PFSK-1 (cell line): ENCODE measurements at regions not wholly inside any gene's neighbourhood (a gene's known extent, or its start where the extent isn't known, plus 50 kb on each side); places are given as distances from the start of the nearest gene placed in this dataset.

Experiments used
- FOXP2 ChIP-seq: optimal IDR thresholded peaks from 2 replicates; pipeline ENCODE3; 2011; ENCODE audit warnings: borderline replicate concordance, control low read depth, inconsistent platforms; ENCODE audit not compliant: insufficient read depth; ENCODE audit errors: extremely low read length, extremely low read depth
- POLR2AphosphoS5 ChIP-seq: IDR thresholded peaks from 2 replicates; pipeline ENCODE4 v1.6.1; 2012; ENCODE audit warnings: low read depth, mild to moderate bottlenecking, control low read depth, low read length, moderate library complexity
- SIN3A ChIP-seq: IDR thresholded peaks from 2 replicates; pipeline ENCODE4 v1.6.1; 2012; ENCODE audit warnings: mild to moderate bottlenecking, low read length, moderate library complexity, borderline replicate concordance; ENCODE audit not compliant: insufficient read depth
- TAF1 ChIP-seq: IDR thresholded peaks from 2 replicates; pipeline ENCODE4 v1.6.1; 2012; ENCODE audit warnings: low read length, control low read depth, borderline replicate concordance; ENCODE audit not compliant: insufficient read depth
- TF ChIP-seq, protein P1 (sequence below), 2 experiments: IDR thresholded peaks; 2 replicates each; pipeline versions ENCODE4 v1.6.1 to v1.8.0; 2011 to 2012; ENCODE audit warnings: low read depth in 2 of 2, low read length in 2 of 2, control low read depth in 1 of 2, inconsistent platforms in 1 of 2, mild to moderate bottlenecking in 1 of 2, moderate library complexity in 1 of 2; ENCODE audit not compliant: insufficient read depth in 1 of 2

- TF ChIP-seq FOXP2 (no peak), SIN3A (no peak), TAF1 (no peak), POLR2AphosphoS5 (no peak)
- TF ChIP-seq, protein P1, sequence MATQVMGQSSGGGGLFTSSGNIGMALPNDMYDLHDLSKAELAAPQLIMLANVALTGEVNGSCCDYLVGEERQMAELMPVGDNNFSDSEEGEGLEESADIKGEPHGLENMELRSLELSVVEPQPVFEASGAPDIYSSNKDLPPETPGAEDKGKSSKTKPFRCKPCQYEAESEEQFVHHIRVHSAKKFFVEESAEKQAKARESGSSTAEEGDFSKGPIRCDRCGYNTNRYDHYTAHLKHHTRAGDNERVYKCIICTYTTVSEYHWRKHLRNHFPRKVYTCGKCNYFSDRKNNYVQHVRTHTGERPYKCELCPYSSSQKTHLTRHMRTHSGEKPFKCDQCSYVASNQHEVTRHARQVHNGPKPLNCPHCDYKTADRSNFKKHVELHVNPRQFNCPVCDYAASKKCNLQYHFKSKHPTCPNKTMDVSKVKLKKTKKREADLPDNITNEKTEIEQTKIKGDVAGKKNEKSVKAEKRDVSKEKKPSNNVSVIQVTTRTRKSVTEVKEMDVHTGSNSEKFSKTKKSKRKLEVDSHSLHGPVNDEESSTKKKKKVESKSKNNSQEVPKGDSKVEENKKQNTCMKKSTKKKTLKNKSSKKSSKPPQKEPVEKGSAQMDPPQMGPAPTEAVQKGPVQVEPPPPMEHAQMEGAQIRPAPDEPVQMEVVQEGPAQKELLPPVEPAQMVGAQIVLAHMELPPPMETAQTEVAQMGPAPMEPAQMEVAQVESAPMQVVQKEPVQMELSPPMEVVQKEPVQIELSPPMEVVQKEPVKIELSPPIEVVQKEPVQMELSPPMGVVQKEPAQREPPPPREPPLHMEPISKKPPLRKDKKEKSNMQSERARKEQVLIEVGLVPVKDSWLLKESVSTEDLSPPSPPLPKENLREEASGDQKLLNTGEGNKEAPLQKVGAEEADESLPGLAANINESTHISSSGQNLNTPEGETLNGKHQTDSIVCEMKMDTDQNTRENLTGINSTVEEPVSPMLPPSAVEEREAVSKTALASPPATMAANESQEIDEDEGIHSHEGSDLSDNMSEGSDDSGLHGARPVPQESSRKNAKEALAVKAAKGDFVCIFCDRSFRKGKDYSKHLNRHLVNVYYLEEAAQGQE (IDR thresholded peaks at IDR 0.05; ENCODE audit: insufficient read depth in 1 of 2, low read depth in 2 of 2, low read length in 2 of 2): no peak
Observed at GRCh38 chr16:9258423-9259051, 167.1 kb downstream of the HAPSTR1 start.

DNA sequence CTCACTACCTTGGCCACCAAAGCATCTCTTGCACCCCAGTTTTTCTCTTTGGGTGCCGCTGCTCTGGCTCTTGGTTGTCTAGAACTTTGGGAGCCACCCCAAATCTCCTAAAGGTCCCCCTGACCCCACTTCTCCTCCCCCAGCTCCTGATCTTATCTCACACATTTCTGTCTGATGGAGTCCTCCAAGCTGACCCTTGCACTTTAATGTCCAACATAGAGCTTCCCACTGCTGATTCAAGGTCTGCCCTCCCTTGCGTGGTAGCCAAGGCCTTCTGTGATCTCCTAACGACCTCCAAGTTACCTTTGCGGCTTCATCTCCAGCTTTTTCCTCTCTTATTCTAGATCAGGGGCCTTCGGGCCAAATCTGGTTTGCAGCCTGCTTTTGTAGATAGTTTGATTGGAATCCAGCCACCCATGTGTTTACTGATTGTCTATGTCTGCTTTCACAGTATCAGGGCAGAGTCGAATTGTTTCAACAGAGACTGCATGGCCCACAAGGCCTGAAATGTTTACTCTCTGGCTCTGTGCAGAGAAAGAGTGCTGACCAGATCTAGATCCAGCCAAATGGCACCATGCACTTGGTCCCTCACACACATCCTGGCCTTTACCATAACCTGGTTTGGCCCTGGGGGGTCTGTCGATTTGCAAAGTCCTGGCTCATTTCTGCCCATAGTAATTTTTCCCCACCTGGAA lies 168.6 kb downstream of the HAPSTR1 start:
- no peak for TF ChIP-seq POLR2AphosphoS5
- TF ChIP-seq FOXP2: no peak
- no peak for TF ChIP-seq TAF1
- TF ChIP-seq SIN3A: no peak
- TF ChIP-seq, protein P1 (IDR thresholded peaks at IDR 0.05; ENCODE audit: insufficient read depth in 1 of 2, low read depth in 2 of 2, low read length in 2 of 2): no peak

DNA sequence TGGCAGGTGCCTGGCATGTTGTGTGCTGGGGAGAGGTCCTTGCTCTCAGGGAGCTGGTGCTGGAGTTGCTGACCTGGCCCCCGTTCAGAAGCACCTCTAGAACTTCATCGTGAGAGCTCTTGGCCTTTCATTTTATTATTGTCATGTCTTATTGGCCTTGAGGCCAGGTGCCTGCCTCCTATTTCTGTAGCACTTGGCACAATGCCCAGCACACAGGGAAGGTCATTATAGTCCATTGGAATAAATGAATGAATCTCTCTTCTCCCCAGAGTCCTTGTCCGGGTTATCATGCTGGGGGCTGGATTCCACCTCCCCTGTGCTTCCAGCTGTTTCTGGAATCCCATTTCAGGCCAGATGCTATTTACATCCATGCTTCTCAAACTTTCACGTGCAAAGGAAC lies 169.2 kb downstream of the HAPSTR1 start:
- TF ChIP-seq FOXP2 (no peak), TAF1 (no peak), POLR2AphosphoS5 (no peak), SIN3A (no peak)
- TF ChIP-seq, protein P1 (IDR thresholded peaks at IDR 0.05; ENCODE audit: insufficient read depth in 1 of 2, low read depth in 2 of 2, low read length in 2 of 2): no peak

- TF ChIP-seq, protein P1 (IDR thresholded peaks at IDR 0.05; ENCODE audit: insufficient read depth in 1 of 2, low read depth in 2 of 2, low read length in 2 of 2): no peak
- TF ChIP-seq FOXP2: no peak
- TF ChIP-seq POLR2AphosphoS5: no peak
- TF ChIP-seq SIN3A: no peak
- TF ChIP-seq TAF1: no peak
Observed at GRCh38 chr16:9261376-9261775, 169.9 kb downstream of the HAPSTR1 start.
